Ovary (tissue), 7 donors: ENCODE measurements at regions not wholly inside any gene's neighbourhood (a gene's known extent, or its start where the extent isn't known, plus 50 kb on each side); places are given as distances from the start of the nearest gene placed in this dataset.

ENCODE experiments used
- DNase-seq, 5 donors: peaks; one replicate each; pipeline ENCODE4 v3.0.0-alpha.2; 2019 to 2020
- H3K27ac ChIP-seq, 2 donors: fragments of 200-600 bp; one replicate each; pipeline versions ENCODE4 v1.5.1 to v1.8.0; 2019 to 2022
- H3K27me3 ChIP-seq: fragments of 200-600 bp; one replicate; pipeline ENCODE4 v1.8.0; 2022
- H3K36me3 ChIP-seq: fragments of 200-600 bp; sonication (generic); one replicate; pipeline ENCODE4 v1.5.1; 2019
- H3K4me1 ChIP-seq: one replicate; pipeline ENCODE4 v1.8.1; 2013; ENCODE audit warnings: mild to moderate bottlenecking, moderate library complexity; ENCODE audit not compliant: insufficient read depth
- H3K4me3 ChIP-seq: fragments of 200-600 bp; sonication (generic); one replicate; pipeline ENCODE4 v1.5.1; 2017
- H3K9me3 ChIP-seq, 2 donors: fragments of 200-600 bp in 1 of 2; sonication (generic) in 1 of 2; one replicate each; pipeline versions ENCODE4 v1.5.1 to v1.8.1; 2013 to 2019; ENCODE audit warnings: mild to moderate bottlenecking in 1 of 2, moderate library complexity in 1 of 2
- CTCF ChIP-seq, 3 donors: fragments of 450-650 bp in 2 of 3; fragments of 200-600 bp in 1 of 3; IDR thresholded peaks; one replicate each; pipeline versions ENCODE4 v1.5.1 to v1.8.0; 2016 to 2022; ENCODE audit warnings: antibody characterized with exemption in 3 of 3, mild to moderate bottlenecking in 1 of 3
- EP300 ChIP-seq: sonication (generic); formaldehyde crosslinking; IDR thresholded peaks from one replicate; pipeline ENCODE4 v1.6.1; 2017; ENCODE audit warnings: antibody characterized with exemption
- POLR2A ChIP-seq: fragments of 450-650 bp; IDR thresholded peaks from one replicate; pipeline ENCODE4 v1.6.1; 2017; ENCODE audit warnings: antibody characterized with exemption, mild to moderate bottlenecking, moderate library complexity
- WGBS, 3 donors: extraction: QIAGEN DNeasy Blood & Tissue Kit in 1 of 3; methylation state at CpG; one replicate each; pipeline versions ENCODE4 v1.1.5 to v1.1.7; 2013 to 2017; 5-methylcytosine and 5-hydroxymethylcytosine counted together
- intact Hi-C, 4 donors: fragments of 100-400 bp; cut with DNase I; formaldehyde crosslinking; loops; one replicate each; pipeline versions ENCODE4 v1.11.0 to v1.15.1; 2022 to 2023
- donor health status: DM: no; HTN: no; CAD: no; lungs with moderate emphysema.
- donor health status: DM: no; HTN: no; CAD: no.
- donor health status: Bipolar disorder and iron deficiency.
- donor health status: DM: no; HTN: no; CAD: no.
- donor health status: DM: yes; HTN: yes; CAD: no.

GRCh38 chr16:86391984-86392383 is 118.3 kb upstream of the FOXF1 start:
- Histone ChIP-seq H3K36me3 (no peaks in the 10 kb centered on the region), H3K27me3 (no peaks in the 10 kb centered on the region), H3K4me3 (no peak overlapping the region), H3K27ac (no peak overlapping the region), H3K4me1 (no peaks in the 10 kb centered on the region), H3K9me3 (no peaks in the 10 kb centered on the region)
- intact Hi-C loops: no loop called here
- WGBS, 3 donors: 71 to 76% (median 72%) methylated on average over 9 of the region's 9 CpGs
- DNase-seq: no peak
- TF ChIP-seq POLR2A (no peak), EP300 (no peak), CTCF (IDR thresholded peaks at IDR 0.05) (no peak)

- Histone ChIP-seq H3K27ac (no peak overlapping the region), H3K36me3 (no peaks in the 10 kb centered on the region), H3K4me1 (no peaks in the 10 kb centered on the region), H3K4me3 (no peak overlapping the region), H3K9me3 (no peaks in the 10 kb centered on the region), H3K27me3 (no peaks in the 10 kb centered on the region)
- no peak for DNase-seq
- WGBS, 3 donors: 65 to 78% (median 70%) methylated on average over 8 of the region's 8 CpGs
- TF ChIP-seq CTCF (IDR thresholded peaks at IDR 0.05): no peak
- no peak for TF ChIP-seq POLR2A
- TF ChIP-seq EP300: no peak
- intact Hi-C loops: no loop called here
Observed at GRCh38 chr16:86392436-86393152, 117.7 kb upstream of the FOXF1 start.

- Histone ChIP-seq H3K4me1 (no peaks in the 10 kb centered on the region), H3K36me3 (no peaks in the 10 kb centered on the region), H3K27ac (no peak overlapping the region), H3K4me3 (no peak overlapping the region), H3K9me3 (no peaks in the 10 kb centered on the region), H3K27me3 (no peaks in the 10 kb centered on the region)
- TF ChIP-seq CTCF (IDR thresholded peaks at IDR 0.05): no peak
- TF ChIP-seq POLR2A: no peak
- no peak for TF ChIP-seq EP300
- no peak for DNase-seq
- intact Hi-C loops: no loop called here
- WGBS, 3 donors: 85 to 94% (median 93%) methylated on average over 9 of the region's 9 CpGs
Observed at GRCh38 chr16:86393907-86394626, 116.3 kb upstream of the FOXF1 start.

GRCh38 chr16:86395477-86395876 is 114.8 kb upstream of the FOXF1 start:
- no peaks in the 10 kb centered on the region for H3K36me3 ChIP-seq
- H3K4me1 ChIP-seq: no peaks in the 10 kb centered on the region
- no peak overlapping the region for H3K27ac ChIP-seq
- 32 to 37% (median 34%) methylated on average over 3 of the region's 3 CpGs for WGBS, 3 donors
- no peak overlapping the region for H3K4me3 ChIP-seq
- H3K27me3 ChIP-seq: no peaks in the 10 kb centered on the region
- intact Hi-C loops: no loop called here
- no peak for DNase-seq
- TF ChIP-seq POLR2A: no peak
- no peak for TF ChIP-seq EP300
- TF ChIP-seq CTCF (IDR thresholded peaks at IDR 0.05): no peak
- H3K9me3 ChIP-seq: no peaks in the 10 kb centered on the region
